SK-N-SH treated with all-trans-retinoic acid at 6 μM for 48 hours (cell line): ENCODE measurements at regions not wholly inside any gene's neighbourhood (a gene's known extent, or its start where the extent isn't known, plus 50 kb on each side); places are given as distances from the start of the nearest gene placed in this dataset.
"Not testable (repeated sequence)": the region's sequence is repeated elsewhere in the genome, so short reads cannot be mapped to it uniquely, and the experiment has no call there.

ENCODE experiments used
- ATAC-seq: fragments of 200-7000 bp; cut with Tn5 transposase; 3 replicates; pipeline ENCODE4 v1.9.1; 2020; ENCODE audit warnings: mild to moderate bottlenecking, moderate library complexity
- BACH2 ChIP-seq: fragments of 250-450 bp; sonication (Bioruptor Pico); IDR thresholded peaks from 2 replicates; pipeline ENCODE4 v1.9.0; 2021; ENCODE audit warnings: mild to moderate bottlenecking, borderline replicate concordance
- PPARA ChIP-seq: fragments of 250-450 bp; sonication (Bioruptor Pico); IDR thresholded peaks from 2 replicates; pipeline ENCODE4 v1.5.0; 2020; ENCODE audit warnings: mild to moderate bottlenecking, borderline replicate concordance
- RARB ChIP-seq: fragments of 250-450 bp; sonication (Bioruptor Pico); IDR thresholded peaks from 2 replicates; pipeline ENCODE4 v1.8.0; 2021; ENCODE audit warnings: mild to moderate bottlenecking, moderate library complexity
- SNAI2 ChIP-seq: fragments of 250-450 bp; sonication (Bioruptor Pico); IDR thresholded peaks from 2 replicates; pipeline ENCODE4 v1.5.0; 2020; ENCODE audit warnings: mild to moderate bottlenecking, moderate library complexity
- TCF4 ChIP-seq: fragments of 250-450 bp; sonication (Bioruptor Pico); IDR thresholded peaks from 2 replicates; pipeline ENCODE4 v1.8.0; 2021; ENCODE audit warnings: mild to moderate bottlenecking, moderate library complexity, borderline replicate concordance
- TOX ChIP-seq: fragments of 250-450 bp; sonication (Bioruptor Pico); IDR thresholded peaks from 2 replicates; pipeline ENCODE4 v1.8.0; 2021; ENCODE audit warnings: mild to moderate bottlenecking, moderate library complexity, borderline replicate concordance
- ZC3H10 ChIP-seq: fragments of 250-450 bp; sonication (Bioruptor Pico); IDR thresholded peaks from 2 replicates; pipeline ENCODE4 v1.5.1; 2021; ENCODE audit warnings: mild to moderate bottlenecking, moderate library complexity
- ZFP3 ChIP-seq: fragments of 250-450 bp; sonication (Bioruptor Pico); IDR thresholded peaks from 2 replicates; pipeline ENCODE4 v1.5.0; 2020; ENCODE audit warnings: mild to moderate bottlenecking, moderate library complexity
- ZFP30 ChIP-seq: fragments of 450-650 bp; formaldehyde crosslinking; IDR thresholded peaks from 2 replicates; pipeline ENCODE4 v1.5.0; 2022; ENCODE audit warnings: mild to moderate bottlenecking, moderate library complexity
- ZNF565 ChIP-seq: fragments of 450-650 bp; formaldehyde crosslinking; conservative IDR thresholded peaks from 2 replicates; pipeline ENCODE4 v1.5.0; 2020; ENCODE audit warnings: low read depth, mild to moderate bottlenecking, moderate library complexity
- ZNF70 ChIP-seq: fragments of 450-650 bp; formaldehyde crosslinking; IDR thresholded peaks from 2 replicates; pipeline ENCODE4 v1.5.0; 2020; ENCODE audit warnings: mild to moderate bottlenecking, moderate library complexity
- TF ChIP-seq, protein P1 (sequence below): fragments of 250-450 bp; sonication (Bioruptor Pico); IDR thresholded peaks from 2 replicates; pipeline ENCODE4 v1.5.1; 2021; ENCODE audit warnings: mild to moderate bottlenecking, moderate library complexity
- TF ChIP-seq, protein P2 (sequence below): fragments of 250-450 bp; sonication (Bioruptor Pico); IDR thresholded peaks from 2 replicates; pipeline ENCODE4 v1.5.1; 2020; ENCODE audit warnings: low read depth, mild to moderate bottlenecking, moderate library complexity
- TF ChIP-seq, protein P3 (sequence below): fragments of 250-450 bp; sonication (Bioruptor Pico); IDR thresholded peaks from 2 replicates; pipeline ENCODE4 v1.5.0; 2020; ENCODE audit warnings: mild to moderate bottlenecking, moderate library complexity
- TF ChIP-seq, protein P4 (sequence below): fragments of 250-450 bp; sonication (Bioruptor Pico); IDR thresholded peaks from 2 replicates; pipeline ENCODE4 v1.8.0; 2021; ENCODE audit warnings: low read depth, mild to moderate bottlenecking, moderate library complexity, borderline replicate concordance

DNA sequence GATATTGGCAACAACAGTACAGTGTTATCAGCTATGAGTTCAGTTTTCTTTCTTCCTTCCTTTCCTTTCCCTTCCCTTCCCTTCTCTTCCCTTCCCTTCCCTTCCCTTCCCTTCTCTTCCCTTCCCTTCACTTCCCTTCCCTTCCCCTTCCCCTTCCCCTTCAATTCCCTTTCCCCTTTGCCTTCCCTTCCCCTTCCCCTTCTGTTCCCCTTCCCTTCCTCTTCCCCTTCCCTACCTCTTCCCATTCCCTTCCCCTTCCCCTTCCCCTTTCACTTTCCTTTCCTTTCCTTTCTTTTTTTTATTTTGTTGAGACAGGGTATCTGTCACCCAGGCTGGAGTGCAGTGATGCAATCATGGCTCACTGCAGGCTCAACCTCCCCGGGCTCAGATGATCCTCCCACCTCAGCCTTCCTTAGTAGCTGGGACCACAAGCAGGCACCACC lies 72.3 kb upstream of the CAPZB start:
- ATAC-seq, result no peak
- no peak for TF ChIP-seq ZC3H10 (CRISPR knock-in tag)
- TF ChIP-seq TOX (CRISPR knock-in tag), result no peak
- TF ChIP-seq, protein P1, sequence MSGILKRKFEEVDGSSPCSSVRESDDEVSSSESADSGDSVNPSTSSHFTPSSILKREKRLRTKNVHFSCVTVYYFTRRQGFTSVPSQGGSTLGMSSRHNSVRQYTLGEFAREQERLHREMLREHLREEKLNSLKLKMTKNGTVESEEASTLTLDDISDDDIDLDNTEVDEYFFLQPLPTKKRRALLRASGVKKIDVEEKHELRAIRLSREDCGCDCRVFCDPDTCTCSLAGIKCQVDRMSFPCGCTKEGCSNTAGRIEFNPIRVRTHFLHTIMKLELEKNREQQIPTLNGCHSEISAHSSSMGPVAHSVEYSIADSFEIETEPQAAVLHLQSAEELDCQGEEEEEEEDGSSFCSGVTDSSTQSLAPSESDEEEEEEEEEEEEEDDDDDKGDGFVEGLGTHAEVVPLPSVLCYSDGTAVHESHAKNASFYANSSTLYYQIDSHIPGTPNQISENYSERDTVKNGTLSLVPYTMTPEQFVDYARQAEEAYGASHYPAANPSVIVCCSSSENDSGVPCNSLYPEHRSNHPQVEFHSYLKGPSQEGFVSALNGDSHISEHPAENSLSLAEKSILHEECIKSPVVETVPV (CRISPR knock-in tag), result no peak
- TF ChIP-seq, protein P2, sequence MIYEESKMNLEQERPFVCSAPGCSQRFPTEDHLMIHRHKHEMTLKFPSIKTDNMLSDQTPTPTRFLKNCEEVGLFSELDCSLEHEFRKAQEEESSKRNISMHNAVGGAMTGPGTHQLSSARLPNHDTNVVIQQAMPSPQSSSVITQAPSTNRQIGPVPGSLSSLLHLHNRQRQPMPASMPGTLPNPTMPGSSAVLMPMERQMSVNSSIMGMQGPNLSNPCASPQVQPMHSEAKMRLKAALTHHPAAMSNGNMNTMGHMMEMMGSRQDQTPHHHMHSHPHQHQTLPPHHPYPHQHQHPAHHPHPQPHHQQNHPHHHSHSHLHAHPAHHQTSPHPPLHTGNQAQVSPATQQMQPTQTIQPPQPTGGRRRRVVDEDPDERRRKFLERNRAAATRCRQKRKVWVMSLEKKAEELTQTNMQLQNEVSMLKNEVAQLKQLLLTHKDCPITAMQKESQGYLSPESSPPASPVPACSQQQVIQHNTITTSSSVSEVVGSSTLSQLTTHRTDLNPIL (CRISPR knock-in tag), result no peak
- TF ChIP-seq, protein P3, sequence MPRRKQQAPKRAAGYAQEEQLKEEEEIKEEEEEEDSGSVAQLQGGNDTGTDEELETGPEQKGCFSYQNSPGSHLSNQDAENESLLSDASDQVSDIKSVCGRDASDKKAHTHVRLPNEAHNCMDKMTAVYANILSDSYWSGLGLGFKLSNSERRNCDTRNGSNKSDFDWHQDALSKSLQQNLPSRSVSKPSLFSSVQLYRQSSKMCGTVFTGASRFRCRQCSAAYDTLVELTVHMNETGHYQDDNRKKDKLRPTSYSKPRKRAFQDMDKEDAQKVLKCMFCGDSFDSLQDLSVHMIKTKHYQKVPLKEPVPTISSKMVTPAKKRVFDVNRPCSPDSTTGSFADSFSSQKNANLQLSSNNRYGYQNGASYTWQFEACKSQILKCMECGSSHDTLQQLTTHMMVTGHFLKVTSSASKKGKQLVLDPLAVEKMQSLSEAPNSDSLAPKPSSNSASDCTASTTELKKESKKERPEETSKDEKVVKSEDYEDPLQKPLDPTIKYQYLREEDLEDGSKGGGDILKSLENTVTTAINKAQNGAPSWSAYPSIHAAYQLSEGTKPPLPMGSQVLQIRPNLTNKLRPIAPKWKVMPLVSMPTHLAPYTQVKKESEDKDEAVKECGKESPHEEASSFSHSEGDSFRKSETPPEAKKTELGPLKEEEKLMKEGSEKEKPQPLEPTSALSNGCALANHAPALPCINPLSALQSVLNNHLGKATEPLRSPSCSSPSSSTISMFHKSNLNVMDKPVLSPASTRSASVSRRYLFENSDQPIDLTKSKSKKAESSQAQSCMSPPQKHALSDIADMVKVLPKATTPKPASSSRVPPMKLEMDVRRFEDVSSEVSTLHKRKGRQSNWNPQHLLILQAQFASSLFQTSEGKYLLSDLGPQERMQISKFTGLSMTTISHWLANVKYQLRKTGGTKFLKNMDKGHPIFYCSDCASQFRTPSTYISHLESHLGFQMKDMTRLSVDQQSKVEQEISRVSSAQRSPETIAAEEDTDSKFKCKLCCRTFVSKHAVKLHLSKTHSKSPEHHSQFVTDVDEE (CRISPR knock-in tag), result no peak
- no peak for TF ChIP-seq ZNF70 (CRISPR knock-in tag)
- TF ChIP-seq TCF4 (CRISPR knock-in tag), result no peak
- no peak for TF ChIP-seq ZFP3 (CRISPR knock-in tag)
- TF ChIP-seq, protein P4, sequence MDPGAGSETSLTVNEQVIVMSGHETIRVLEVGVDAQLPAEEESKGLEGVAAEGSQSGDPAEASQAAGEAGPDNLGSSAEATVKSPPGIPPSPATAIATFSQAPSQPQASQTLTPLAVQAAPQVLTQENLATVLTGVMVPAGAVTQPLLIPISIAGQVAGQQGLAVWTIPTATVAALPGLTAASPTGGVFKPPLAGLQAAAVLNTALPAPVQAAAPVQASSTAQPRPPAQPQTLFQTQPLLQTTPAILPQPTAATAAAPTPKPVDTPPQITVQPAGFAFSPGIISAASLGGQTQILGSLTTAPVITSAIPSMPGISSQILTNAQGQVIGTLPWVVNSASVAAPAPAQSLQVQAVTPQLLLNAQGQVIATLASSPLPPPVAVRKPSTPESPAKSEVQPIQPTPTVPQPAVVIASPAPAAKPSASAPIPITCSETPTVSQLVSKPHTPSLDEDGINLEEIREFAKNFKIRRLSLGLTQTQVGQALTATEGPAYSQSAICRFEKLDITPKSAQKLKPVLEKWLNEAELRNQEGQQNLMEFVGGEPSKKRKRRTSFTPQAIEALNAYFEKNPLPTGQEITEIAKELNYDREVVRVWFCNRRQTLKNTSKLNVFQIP (CRISPR knock-in tag), result no peak
- TF ChIP-seq RARB (CRISPR knock-in tag), result no peak
- TF ChIP-seq ZNF565, result no peak
- no peak for TF ChIP-seq PPARA (CRISPR knock-in tag)
- no peak for TF ChIP-seq SNAI2 (CRISPR knock-in tag)
- TF ChIP-seq ZFP30 (CRISPR knock-in tag), result no peak

DNA sequence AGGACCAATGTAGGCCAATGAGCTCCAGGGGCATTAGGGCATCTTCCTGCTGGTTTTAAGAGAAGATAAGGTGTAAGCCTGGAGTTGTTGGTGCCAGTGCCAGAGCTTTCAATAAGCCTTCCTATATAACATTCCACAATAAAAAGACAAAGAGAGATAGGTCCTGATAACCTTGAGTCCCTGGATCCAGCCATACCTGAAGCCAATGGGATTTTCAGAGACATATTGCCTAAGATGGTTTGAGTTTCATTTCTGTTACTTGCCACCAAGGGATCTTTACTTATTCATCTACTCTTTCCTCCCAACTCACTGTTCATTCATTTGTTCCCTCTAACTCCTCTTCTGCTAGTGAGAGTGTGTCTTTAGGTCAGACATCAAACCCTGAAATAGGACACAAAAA lies 68.8 kb upstream of the CAPZB start:
- TF ChIP-seq PPARA (CRISPR knock-in tag) (no peak), ZNF70 (CRISPR knock-in tag) (no peak)
- TF ChIP-seq, protein P3 (CRISPR knock-in tag), result no peak
- TF ChIP-seq, all 23 proteins: peak for 0
- ATAC-seq, result no peak

DNA sequence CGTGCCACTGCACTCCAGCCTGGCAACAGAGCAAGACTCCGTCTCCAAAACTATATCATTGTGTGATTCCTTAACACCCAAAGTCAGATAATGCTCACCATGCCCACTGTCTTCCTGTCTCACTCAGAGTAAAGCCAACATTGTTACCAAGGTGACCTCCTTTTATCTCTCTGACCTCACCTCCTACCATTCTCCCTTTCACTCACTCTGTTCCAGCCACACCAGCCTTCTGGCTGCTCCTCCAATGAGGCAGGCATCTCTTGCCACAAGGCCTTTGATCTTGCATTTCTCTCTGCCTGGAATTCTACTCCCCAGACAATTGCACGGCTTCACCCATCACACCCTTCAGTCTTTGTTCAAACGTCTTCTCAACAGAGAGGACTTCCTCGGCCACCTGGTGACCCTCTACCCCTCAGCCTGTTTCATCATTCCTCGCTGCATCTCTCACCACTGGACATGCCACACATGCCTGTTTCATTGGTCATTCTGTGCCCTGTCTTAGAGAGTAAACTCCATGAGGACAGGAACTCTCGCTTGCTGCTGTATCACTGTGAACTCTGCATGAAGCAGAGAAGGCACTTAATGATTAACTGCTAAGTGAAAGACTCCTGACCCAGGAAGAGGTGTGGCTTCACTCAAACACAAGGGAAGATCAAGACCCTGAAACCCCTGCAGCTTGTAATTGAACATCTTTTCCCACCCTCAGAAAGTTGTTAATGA lies 67.1 kb upstream of the CAPZB start:
- ATAC-seq, result no peak
- TF ChIP-seq BACH2 (CRISPR knock-in tag) (no peak), ZC3H10 (CRISPR knock-in tag) (no peak), PPARA (CRISPR knock-in tag) (no peak), TCF4 (CRISPR knock-in tag) (no peak)
- TF ChIP-seq, protein P3 (CRISPR knock-in tag), result no peak

DNA sequence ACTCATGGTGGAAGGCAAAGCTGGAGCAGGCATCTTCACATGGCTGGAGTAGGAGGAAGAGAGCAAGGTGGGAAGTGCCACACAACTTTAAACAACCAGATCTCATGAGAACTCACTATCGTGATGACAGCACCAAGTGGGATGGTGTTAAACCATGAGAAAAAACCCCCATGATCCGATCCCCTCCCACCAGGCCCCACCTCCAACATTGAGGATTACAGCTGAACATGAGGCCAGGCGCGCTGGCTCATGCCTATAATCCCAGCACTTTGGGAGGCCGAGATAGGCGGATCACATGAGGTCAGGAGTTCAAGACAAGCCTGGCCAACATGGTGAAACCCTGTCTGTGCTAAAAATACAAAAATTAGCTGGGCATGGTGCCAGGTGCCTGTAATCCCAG lies 66.5 kb upstream of the CAPZB start:
- ATAC-seq, result not testable (repeated sequence)

DNA sequence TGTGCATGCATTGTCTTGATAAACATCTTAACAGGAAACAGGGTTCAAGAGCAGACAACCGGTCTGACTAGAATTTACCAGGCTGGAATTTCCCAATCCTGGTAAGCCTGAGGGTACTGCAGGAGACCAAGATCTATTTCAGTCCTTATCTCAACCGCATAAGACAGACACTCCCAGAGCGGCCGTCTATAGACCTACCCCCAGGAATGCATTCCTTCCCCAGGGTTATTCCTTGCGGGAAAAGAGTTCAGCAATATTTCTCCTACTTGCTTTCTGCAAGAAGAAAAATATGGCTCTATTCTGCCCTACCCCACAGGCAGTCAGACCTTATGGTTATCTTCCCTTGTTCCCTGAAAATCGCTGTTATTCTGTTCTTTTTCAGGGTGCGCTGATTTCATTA lies 65.1 kb upstream of the CAPZB start:
- not testable (repeated sequence) for ATAC-seq
